Fibroblast of pulmonary artery (primary cell): ENCODE measurements at regions not wholly inside any gene's neighbourhood (a gene's known extent, or its start where the extent isn't known, plus 50 kb on each side); places are given as distances from the start of the nearest gene placed in this dataset.

Experiments used
- DNase-seq: peaks from one replicate; pipeline ENCODE4 v3.0.0-alpha.2; 2010; ENCODE audit warnings: low read depth
- H3K4me3 ChIP-seq: replicated peaks from 2 replicates; pipeline ENCODE4 v1.5.1; 2011; ENCODE audit warnings: low read depth, mild to moderate bottlenecking, control low read depth, low read length, moderate library complexity
- CTCF ChIP-seq: IDR thresholded peaks from 2 replicates; pipeline ENCODE4 v1.5.1; 2011; ENCODE audit warnings: mild to moderate bottlenecking, control low read depth, low read length, inconsistent platforms; ENCODE audit errors: missing control alignments

- no peak for TF ChIP-seq CTCF
- H3K4me3 ChIP-seq = no peak overlapping the region
- DNase-seq = no peak
Observed at GRCh38 chr5:56460681-56461191, 227.6 kb upstream of the ANKRD55 start.

GRCh38 chr5:56460195-56460546 is 227.0 kb upstream of the ANKRD55 start:
- no peak overlapping the region for H3K4me3 ChIP-seq
- no peak for TF ChIP-seq CTCF
- no peak for DNase-seq

- TF ChIP-seq CTCF = no peak
- H3K4me3 ChIP-seq = no peak overlapping the region
- no peak for DNase-seq
Observed at GRCh38 chr5:56459394-56460194, 226.5 kb upstream of the ANKRD55 start.

- no peak for DNase-seq
- no peak overlapping the region for H3K4me3 ChIP-seq
- no peak for TF ChIP-seq CTCF
Observed at GRCh38 chr5:56457887-56458812, 225.0 kb upstream of the ANKRD55 start.

- no peak for TF ChIP-seq CTCF
- no peak overlapping the region for H3K4me3 ChIP-seq
Observed at GRCh38 chr5:56456002-56456401, 222.9 kb upstream of the ANKRD55 start.

GRCh38 chr5:56455417-56455816 is 222.3 kb upstream of the ANKRD55 start:
- DNase-seq = no peak
- TF ChIP-seq CTCF = no peak
- H3K4me3 ChIP-seq = no peak overlapping the region

More at GRCh38 chr5:56456002-56456401, 222.9 kb upstream of the ANKRD55 start:
- DNase-seq = no peak
